ENCODE measurements at regions not wholly inside any gene's neighbourhood (a gene's known extent, or its start where the extent isn't known, plus 50 kb on each side); places are given as distances from the start of the nearest gene placed in this dataset.

- no peak for TF ChIP-seq CTCF (IDR thresholded peaks at IDR 0.05)
- TF ChIP-seq EZH2 (IDR thresholded peaks at IDR 0.05; ENCODE audit: borderline replicate concordance, insufficient read depth, low read depth, low read length, poor library complexity, severe bottlenecking): no peak
Observed at GRCh38 chr15:31434588-31435260, 108.1 kb downstream of the KLF13 start.

All from B cell (primary cell).